ENCODE measurements at regions not wholly inside any gene's neighbourhood (a gene's known extent, or its start where the extent isn't known, plus 50 kb on each side); places are given as distances from the start of the nearest gene placed in this dataset.

GRCh38 chr2:72010647-72011369, 136.9 kb downstream of the CYP26B1 start:
- no peak for TF ChIP-seq CTCF (conservative IDR thresholded peaks at IDR 0.05)
- no peak for TF ChIP-seq EZH2 (IDR thresholded peaks at IDR 0.05; ENCODE audit: low read depth)

All from PC-9 (cell line).